Thyroid gland (tissue), 4 donors: ENCODE measurements at regions not wholly inside any gene's neighbourhood (a gene's known extent, or its start where the extent isn't known, plus 50 kb on each side); places are given as distances from the start of the nearest gene placed in this dataset.

Source experiments
- DNase-seq, 2 donors: peaks; one replicate each; pipeline ENCODE4 v3.0.0-alpha.2; 2019
- H3K27ac ChIP-seq, 3 donors: fragments of 200-600 bp; sonication (generic); 1 replicate in 2 of 3; 2 replicates in 1 of 3; pipeline ENCODE4 v1.5.1; 2016 to 2019; ENCODE audit warnings: mild to moderate bottlenecking in 1 of 3, moderate library complexity in 1 of 3
- H3K27me3 ChIP-seq: fragments of 200-600 bp; sonication (generic); one replicate; pipeline ENCODE4 v1.5.1; 2019
- H3K36me3 ChIP-seq, 2 donors: fragments of 200-600 bp; sonication (generic); one replicate each; pipeline ENCODE4 v1.5.1; 2016 to 2019
- H3K4me1 ChIP-seq, 2 donors: fragments of 200-600 bp; sonication (generic); one replicate each; pipeline ENCODE4 v1.5.1; 2017 to 2019
- H3K4me3 ChIP-seq, 3 donors: fragments of 200-600 bp; sonication (generic); replicated peaks in 1 of 3; 1 replicate in 2 of 3; 2 replicates in 1 of 3; pipeline ENCODE4 v1.5.1; 2016; ENCODE audit warnings: mild to moderate bottlenecking in 1 of 3
- H3K9me3 ChIP-seq: fragments of 200-600 bp; sonication (generic); one replicate; pipeline ENCODE4 v1.5.1; 2017
- CTCF ChIP-seq, 6 experiments: fragments of 200-600 bp in 3 of 6; fragments of 450-650 bp in 3 of 6; sonication (generic) in 3 of 6; IDR thresholded peaks; one replicate each; pipeline ENCODE4 v1.5.1; 2016 to 2019; ENCODE audit warnings: antibody characterized with exemption in 6 of 6, mild to moderate bottlenecking in 2 of 6, inconsistent platforms in 1 of 6, moderate library complexity in 1 of 6
- POLR2A ChIP-seq, 2 donors: fragments of 450-650 bp; IDR thresholded peaks; one replicate each; pipeline ENCODE4 v1.6.1; 2017; ENCODE audit warnings: antibody characterized with exemption in 2 of 2, mild to moderate bottlenecking in 2 of 2, moderate library complexity in 1 of 2
- WGBS, 2 donors: methylation state at CpG; one replicate each; pipeline ENCODE4 v1.1.5; 2017; 5-methylcytosine and 5-hydroxymethylcytosine counted together
- intact Hi-C: fragments of 100-400 bp; cut with DNase I; formaldehyde crosslinking; loops from one replicate; pipeline ENCODE4 v1.15.1; 2023

DNA sequence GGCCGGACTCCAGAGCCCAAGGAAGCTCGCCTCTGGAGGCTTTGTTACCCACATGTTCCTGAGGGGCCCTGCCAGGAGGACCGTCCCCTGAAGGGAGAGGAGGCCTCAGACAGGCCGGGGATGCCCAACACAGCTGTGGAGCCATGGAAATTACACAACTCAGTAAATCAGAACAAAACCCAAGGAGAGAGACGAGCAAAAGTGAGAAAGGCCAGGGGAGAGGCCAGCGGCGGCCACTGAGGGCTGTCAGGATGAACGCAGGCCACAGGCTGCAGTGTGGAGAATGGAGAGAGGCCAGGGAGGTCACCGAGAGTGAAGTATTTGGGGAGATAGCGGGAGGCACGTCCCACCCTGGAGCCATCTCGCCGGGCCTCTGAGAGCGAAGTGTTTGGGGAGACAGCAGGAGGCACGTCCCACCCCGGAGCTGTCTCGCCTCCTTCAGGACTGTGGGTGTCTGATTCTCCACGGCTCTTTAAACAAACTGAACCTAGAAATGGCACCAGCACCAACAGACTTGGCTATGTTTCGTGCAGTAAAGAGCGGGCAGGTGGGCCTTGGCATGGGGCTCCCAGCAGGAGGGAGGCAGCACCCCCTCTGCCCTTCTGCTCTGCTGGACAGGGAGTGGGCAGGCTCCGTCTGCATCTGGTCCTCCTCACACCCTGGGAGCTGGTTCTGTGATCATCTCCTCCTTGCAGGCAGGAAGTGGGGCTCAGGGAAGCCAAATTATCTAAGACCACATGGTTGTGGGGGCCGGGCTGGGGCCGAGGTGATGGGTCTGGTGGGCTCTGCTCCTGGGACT is 91.0 kb downstream of the YTHDF1 start:
- DNase-seq: no peak
- 62 to 66% methylated on average over 19 to 23 of the region's 23 CpGs for WGBS, 2 donors

DNA sequence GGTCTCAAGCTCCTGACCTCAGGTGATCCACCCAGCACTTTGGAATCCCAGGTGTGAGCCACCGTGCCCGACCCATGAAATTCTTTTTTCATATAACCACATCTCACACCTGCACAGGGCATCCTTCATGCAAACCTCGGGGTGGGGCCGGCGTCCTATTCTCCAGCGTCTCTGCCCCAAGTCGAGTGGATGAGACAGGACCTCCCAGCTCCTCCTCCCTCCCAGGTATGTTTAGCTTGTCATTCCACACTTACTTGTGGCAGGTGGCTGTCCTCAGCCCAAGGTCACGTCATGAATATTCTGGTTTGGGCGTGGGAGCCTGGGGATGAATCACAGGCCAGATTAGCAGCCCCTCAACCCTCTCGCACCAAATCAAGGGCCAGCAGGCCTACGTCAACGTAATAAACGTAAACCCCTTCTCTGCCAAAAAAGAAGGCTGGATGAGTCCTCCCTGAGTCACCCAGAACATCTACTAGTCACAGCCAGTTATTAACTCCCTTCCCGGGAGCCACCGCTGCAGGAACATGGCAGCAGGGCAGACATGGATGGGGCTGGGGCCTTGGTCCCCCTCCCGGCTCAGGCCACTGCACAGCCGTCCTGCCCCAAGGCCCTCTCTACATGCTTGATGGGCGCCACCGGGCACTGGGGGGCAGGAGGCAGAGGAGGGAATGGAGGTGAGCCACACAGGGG is 91.7 kb downstream of the YTHDF1 start:
- WGBS, 2 donors: 82 to 86% methylated on average over 16 to 19 of the region's 19 CpGs
- Histone ChIP-seq H3K36me3 (no peaks in the 10 kb centered on the region), H3K4me3 (no peak overlapping the region), H3K27me3 (no peaks in the 10 kb centered on the region), H3K4me1 (no peaks in the 10 kb centered on the region), H3K9me3 (no peaks in the 10 kb centered on the region), H3K27ac (no peak overlapping the region)
- intact Hi-C loops: no loop called here
- TF ChIP-seq POLR2A (IDR thresholded peaks at IDR 0.05) (no peak), CTCF (IDR thresholded peaks at IDR 0.05) (no peak)
- DNase-seq: no peak

More for the DNA sequence above, 91.0 kb downstream of the YTHDF1 start:
- H3K4me3 ChIP-seq: no peak overlapping the region
- no peaks in the 10 kb centered on the region for H3K4me1 ChIP-seq
- H3K9me3 ChIP-seq: no peaks in the 10 kb centered on the region
- no peaks in the 10 kb centered on the region for H3K27me3 ChIP-seq
- H3K36me3 ChIP-seq: no peaks in the 10 kb centered on the region
- TF ChIP-seq POLR2A (IDR thresholded peaks at IDR 0.05): no peak
- TF ChIP-seq CTCF (IDR thresholded peaks at IDR 0.05): no peak
- intact Hi-C loops: no loop called here
- no peak overlapping the region for H3K27ac ChIP-seq

DNA sequence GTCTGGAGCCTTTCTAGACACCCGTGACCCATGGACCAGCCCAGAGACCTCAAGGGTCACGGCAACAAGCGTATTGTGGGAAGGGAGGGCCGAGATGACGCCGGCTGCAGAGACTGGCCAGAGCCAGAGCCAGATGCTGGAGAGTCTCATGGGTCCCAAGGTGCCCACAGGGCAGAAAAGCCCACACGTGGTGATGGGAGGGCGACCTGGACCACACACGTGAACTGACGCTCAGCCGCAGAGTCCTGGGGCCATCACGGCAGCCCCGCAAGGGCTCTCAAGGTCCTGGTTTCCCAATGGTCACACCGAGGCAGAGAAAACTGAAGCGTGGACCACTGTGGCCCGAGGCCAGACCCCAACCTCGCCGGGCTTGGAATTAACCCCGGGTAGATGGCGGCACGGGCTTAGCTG is 92.6 kb downstream of the YTHDF1 start:
- no peak for DNase-seq
- Histone ChIP-seq H3K4me1 (no peaks in the 10 kb centered on the region), H3K4me3 (no peak overlapping the region), H3K27me3 (no peaks in the 10 kb centered on the region), H3K36me3 (no peaks in the 10 kb centered on the region), H3K9me3 (no peaks in the 10 kb centered on the region), H3K27ac (no peak overlapping the region)
- 87 to 90% methylated on average over 20 to 21 of the region's 21 CpGs for WGBS, 2 donors
- intact Hi-C loops: no loop called here
- TF ChIP-seq CTCF (IDR thresholded peaks at IDR 0.05) (no peak), POLR2A (IDR thresholded peaks at IDR 0.05) (no peak)

DNA sequence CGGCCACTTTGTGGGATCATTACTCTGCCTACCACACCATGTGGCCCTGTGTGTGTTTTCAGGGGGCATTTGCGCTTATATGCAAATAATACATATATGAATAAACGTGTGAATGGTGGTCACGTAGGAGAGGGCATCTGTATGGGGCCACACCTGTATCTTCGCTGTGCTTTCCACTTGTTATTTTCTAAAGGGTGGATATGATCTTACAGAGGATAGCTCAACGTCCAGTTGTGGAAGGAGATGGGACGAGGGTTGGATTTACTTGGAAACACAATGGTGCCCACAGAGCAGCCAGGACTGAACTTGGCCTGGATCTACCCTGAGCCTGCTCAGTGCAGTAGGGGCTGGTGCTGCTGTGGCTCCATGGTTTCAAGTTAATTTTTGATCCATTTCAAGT is 93.3 kb downstream of the YTHDF1 start:
- no peak overlapping the region for H3K27ac ChIP-seq
- H3K4me3 ChIP-seq: no peak overlapping the region
- no peaks in the 10 kb centered on the region for H3K9me3 ChIP-seq
- no peaks in the 10 kb centered on the region for H3K4me1 ChIP-seq
- DNase-seq: no peak
- TF ChIP-seq POLR2A (IDR thresholded peaks at IDR 0.05) (no peak), CTCF (IDR thresholded peaks at IDR 0.05) (no peak)
- no peaks in the 10 kb centered on the region for H3K36me3 ChIP-seq
- no peaks in the 10 kb centered on the region for H3K27me3 ChIP-seq
- WGBS, 2 donors: 70 to 82% methylated on average over 7 of the region's 7 CpGs
- intact Hi-C loops: no loop called here

GRCh38 chr20:63121749-63122405 is 94.1 kb downstream of the YTHDF1 start:
- TF ChIP-seq POLR2A (IDR thresholded peaks at IDR 0.05) (no peak), CTCF (IDR thresholded peaks at IDR 0.05) (no peak)
- Histone ChIP-seq H3K4me1 (no peaks in the 10 kb centered on the region), H3K4me3 (no peak overlapping the region), H3K36me3 (no peaks in the 10 kb centered on the region), H3K27me3 (no peaks in the 10 kb centered on the region), H3K27ac (no peak overlapping the region), H3K9me3 (no peaks in the 10 kb centered on the region)
- intact Hi-C loops: no loop called here
- WGBS, 2 donors: 80 to 89% methylated on average over 23 of the region's 23 CpGs
- no peak for DNase-seq
